ENCODE measurements at regions not wholly inside any gene's neighbourhood (a gene's known extent, or its start where the extent isn't known, plus 50 kb on each side); places are given as distances from the start of the nearest gene placed in this dataset.

GRCh38 chr6:62971976-62972658, 239.2 kb upstream of the FKBP1C start:
- Histone ChIP-seq H4K20me1 (ENCODE audit: insufficient read depth, low read length) (no peaks in the 10 kb centered on the region), H3K56ac (ENCODE audit: extremely low read depth, insufficient read depth, low read length) (no peak overlapping the region), H3K9me3 (ENCODE audit: control insufficient read depth, insufficient read depth, low read length) (no peaks in the 10 kb centered on the region), H3K36me3 (ENCODE audit: control insufficient read depth, insufficient read depth, low read length) (no peaks in the 10 kb centered on the region), H2BK5ac (ENCODE audit: low read depth, low read length, poor library complexity, severe bottlenecking) (no peak overlapping the region), H3K23ac (ENCODE audit: low read depth, low read length) (no peak overlapping the region), H3K4me1 (ENCODE audit: control insufficient read depth, insufficient read depth, low read length) (no peaks in the 10 kb centered on the region), H4K91ac (ENCODE audit: insufficient read depth, low read depth, low read length) (no peak overlapping the region), H3K4me3 (ENCODE audit: insufficient read depth, low read depth, low read length) (no peak overlapping the region), H3K14ac (replicated peaks; ENCODE audit: low read depth, low read length) (no peak overlapping the region), H3K79me1 (ENCODE audit: low read depth in 1 of 2, low read length in 2 of 2) (no peaks in the 10 kb centered on the region), H4K8ac (ENCODE audit: low read depth in 2 of 2, low read length in 2 of 2) (no peak overlapping the region), H2AFZ (replicated peaks; ENCODE audit: low read length, poor library complexity) (no peak overlapping the region), H3K9me1 (ENCODE audit: insufficient read depth, low read length) (no peaks in the 10 kb centered on the region), H4K5ac (ENCODE audit: low read depth, low read length) (no peak overlapping the region), H2BK15ac (ENCODE audit: low read depth, low read length) (no peak overlapping the region), H3K18ac (ENCODE audit: low read depth, low read length) (no peak overlapping the region), H2BK20ac (ENCODE audit: low read depth, low read length) (no peak overlapping the region), H3K4me2 (ENCODE audit: low read depth, low read length) (no peak overlapping the region), H2BK120ac (ENCODE audit: low read depth, low read length) (no peak overlapping the region), H3K27ac (ENCODE audit: insufficient read depth, low read length) (no peak overlapping the region), H3K4ac (ENCODE audit: low read depth, low read length) (no peak overlapping the region), H3K27me3 (ENCODE audit: control insufficient read depth, insufficient read depth, low read length) (no peaks in the 10 kb centered on the region), H2AK5ac (ENCODE audit: low read depth, low read length) (no peak overlapping the region), H3K9ac (ENCODE audit: low read depth, low read length) (no peak overlapping the region), H2AK9ac (replicated peaks; ENCODE audit: low read depth, low read length, poor library complexity) (no peak overlapping the region)
- dilution Hi-C loops (cut with HindIII; ENCODE audit: low sequenced_read_pairs, unreplicated experiment) (no loop called here), in situ Hi-C loops (cut with MboI; ENCODE audit: low sequenced_read_pairs) (no loop called here), intact Hi-C loops (cut with micrococcal nuclease) (no loop called here)
- CTCF ChIA-PET: no interaction called here
- DNase-seq: no peak
- no TSS peak for BruUV-seq (replicated peaks)
- no peak for ATAC-seq (ENCODE audit: low read depth)
- WGBS, 2 experiments (ENCODE audit: extremely low coverage in 2 of 2, insufficient read length in 1 of 2): no CpG with 5 or more reads among the region's 1 CpG
- no peak for TF ChIP-seq FOS (IDR thresholded peaks at IDR 0.05; ENCODE audit: low read depth, low read length)
- TF ChIP-seq CTCF (conservative IDR thresholded peaks at IDR 0.05; ENCODE audit: low read depth, low read length): no peak
- no peak for TF ChIP-seq USF2 (IDR thresholded peaks at IDR 0.05; ENCODE audit: low read depth, low read length)
- no peak for TF ChIP-seq RAD21 (IDR thresholded peaks at IDR 0.05; ENCODE audit: low read length)
- no peak for TF ChIP-seq MAFK (IDR thresholded peaks at IDR 0.05; ENCODE audit: low read depth, low read length)
- no peak for TF ChIP-seq NFE2L2 (IDR thresholded peaks at IDR 0.05; ENCODE audit: low read depth, low read length)
- no peak for TF ChIP-seq BHLHE40 (IDR thresholded peaks at IDR 0.05; ENCODE audit: low read depth, low read length)
- TF ChIP-seq MXI1 (IDR thresholded peaks at IDR 0.05; ENCODE audit: borderline replicate concordance, low read depth, low read length): no peak
- TF ChIP-seq MAZ (IDR thresholded peaks at IDR 0.05; ENCODE audit: borderline replicate concordance, low read depth, low read length): no peak
- TF ChIP-seq ELK1 (IDR thresholded peaks at IDR 0.05; ENCODE audit: borderline replicate concordance, low read depth, low read length): no peak
- TF ChIP-seq RCOR1 (IDR thresholded peaks at IDR 0.05; ENCODE audit: insufficient replicate concordance, low read length): no peak
- no peak for TF ChIP-seq CEBPB (IDR thresholded peaks at IDR 0.05; ENCODE audit: low read depth, low read length)
- no peak for TF ChIP-seq RFX5 (IDR thresholded peaks at IDR 0.05; ENCODE audit: low read depth, low read length)
- no peak for TF ChIP-seq POLR2A (IDR thresholded peaks at IDR 0.05; ENCODE audit: low read depth, low read length)
- no peak for TF ChIP-seq SMC3 (IDR thresholded peaks at IDR 0.05; ENCODE audit: low read depth, low read length)
- TF ChIP-seq CHD1 (IDR thresholded peaks at IDR 0.05; ENCODE audit: low read depth, low read length): no peak
- POLR2A ChIA-PET (ENCODE audit: unreplicated experiment): no interaction called here

All from IMR-90 (cell line).